ENCODE measurements at regions not wholly inside any gene's neighbourhood (a gene's known extent, or its start where the extent isn't known, plus 50 kb on each side); places are given as distances from the start of the nearest gene placed in this dataset.

- TF ChIP-seq, protein P1, sequence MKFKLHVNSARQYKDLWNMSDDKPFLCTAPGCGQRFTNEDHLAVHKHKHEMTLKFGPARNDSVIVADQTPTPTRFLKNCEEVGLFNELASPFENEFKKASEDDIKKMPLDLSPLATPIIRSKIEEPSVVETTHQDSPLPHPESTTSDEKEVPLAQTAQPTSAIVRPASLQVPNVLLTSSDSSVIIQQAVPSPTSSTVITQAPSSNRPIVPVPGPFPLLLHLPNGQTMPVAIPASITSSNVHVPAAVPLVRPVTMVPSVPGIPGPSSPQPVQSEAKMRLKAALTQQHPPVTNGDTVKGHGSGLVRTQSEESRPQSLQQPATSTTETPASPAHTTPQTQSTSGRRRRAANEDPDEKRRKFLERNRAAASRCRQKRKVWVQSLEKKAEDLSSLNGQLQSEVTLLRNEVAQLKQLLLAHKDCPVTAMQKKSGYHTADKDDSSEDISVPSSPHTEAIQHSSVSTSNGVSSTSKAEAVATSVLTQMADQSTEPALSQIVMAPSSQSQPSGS (IDR thresholded peaks at IDR 0.05; ENCODE audit: low read length): no peak
- TF ChIP-seq RNF2 (IDR thresholded peaks at IDR 0.05; ENCODE audit: borderline replicate concordance, low read depth, low read length, missing control alignments, poor library complexity, severe bottlenecking) (no peak), GTF2F1 (IDR thresholded peaks at IDR 0.05; ENCODE audit: borderline replicate concordance, low read depth, low read length) (no peak), TAF1 (IDR thresholded peaks at IDR 0.05; ENCODE audit: low read depth, low read length) (no peak), PHF8 (conservative IDR thresholded peaks at IDR 0.05; ENCODE audit: low read depth, low read length) (no peak), TEAD4 (IDR thresholded peaks at IDR 0.05; ENCODE audit: low read depth, low read length) (no peak), SUZ12 (IDR thresholded peaks at IDR 0.05; ENCODE audit: low read length) (no peak), EZH2 (IDR thresholded peaks at IDR 0.05; ENCODE audit: low read depth, low read length, severe bottlenecking) (no peak), CHD1 (IDR thresholded peaks at IDR 0.05; ENCODE audit: low read depth, low read length) (no peak), CBX5 (IDR thresholded peaks at IDR 0.05; ENCODE audit: low read depth, low read length) (no peak)
Observed at GRCh38 chr17:15122857-15123256, 142.3 kb downstream of the PMP22 start (continued).

Measured in H1 (cell line).